GM18520 (cell line): ENCODE measurements at regions not wholly inside any gene's neighbourhood (a gene's known extent, or its start where the extent isn't known, plus 50 kb on each side); places are given as distances from the start of the nearest gene placed in this dataset.
"Not testable (repeated sequence)": the region's sequence is repeated elsewhere in the genome, so short reads cannot be mapped to it uniquely, and the experiment has no call there.

ENCODE experiments used
- ATAC-seq: cut with Tn5 transposase; IDR thresholded peaks from one replicate; pipeline ENCODE4 v1.9.1; 2021; ENCODE audit not compliant: unreplicated experiment

DNA sequence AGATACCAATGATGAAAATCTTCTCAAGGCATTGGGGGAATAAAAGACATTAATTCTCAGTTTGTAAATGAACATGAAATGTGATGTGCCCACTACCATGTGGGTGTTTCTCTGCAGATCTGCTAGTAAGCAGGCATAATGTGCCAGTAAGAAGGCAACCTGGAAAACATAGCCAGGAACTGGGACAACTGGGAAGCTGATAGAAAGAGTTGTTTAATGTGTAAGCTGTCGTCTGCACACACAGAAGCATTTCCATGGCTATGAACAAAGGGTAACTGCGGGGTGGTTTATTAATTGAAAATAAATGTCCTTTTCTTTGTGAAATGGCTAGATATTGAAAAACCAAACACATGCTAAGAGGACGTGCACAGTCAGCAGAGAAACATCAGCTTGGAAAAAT, 52.0 kb downstream of the ZC3H11B start:
- ATAC-seq: no peak

DNA sequence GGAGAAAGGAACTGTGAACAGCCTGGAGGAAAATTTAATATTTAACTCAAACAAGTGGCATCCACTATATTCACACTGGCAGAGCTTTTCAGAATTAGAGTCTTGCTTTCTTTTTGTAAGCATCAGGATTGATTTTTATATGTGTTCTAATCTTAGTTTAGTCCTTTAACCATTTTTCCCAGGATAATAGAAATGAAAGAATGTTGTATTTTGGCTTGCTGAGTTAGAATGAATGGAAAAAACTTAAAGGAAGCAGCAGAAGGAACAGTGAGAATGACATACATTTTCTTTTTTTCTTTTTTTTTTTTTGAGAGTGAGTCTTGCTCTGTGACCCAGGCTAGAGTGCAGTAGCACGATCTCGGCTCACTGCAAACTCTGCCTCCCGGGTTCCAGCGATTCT, 53.0 kb downstream of the ZC3H11B start:
- ATAC-seq: no peak

DNA sequence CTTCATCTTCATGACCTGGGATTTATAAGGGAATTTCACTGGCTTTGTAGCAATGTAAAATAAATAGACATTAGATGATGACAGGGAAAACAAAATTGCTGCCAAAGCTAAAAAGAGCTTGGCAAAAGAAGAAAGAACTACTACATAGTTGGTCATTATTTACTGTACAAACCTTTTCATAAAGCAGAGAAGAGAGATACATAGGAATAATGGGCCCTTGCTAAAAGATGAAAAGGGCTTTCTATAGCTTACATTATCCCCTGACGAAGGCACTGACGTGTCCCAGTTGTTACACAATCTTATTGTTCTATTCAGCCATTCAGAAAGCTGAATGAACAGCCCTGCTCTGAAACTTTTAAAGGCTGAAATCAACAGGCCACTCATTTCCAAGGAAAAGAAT, 57.1 kb downstream of the ZC3H11B start:
- ATAC-seq: no peak

DNA sequence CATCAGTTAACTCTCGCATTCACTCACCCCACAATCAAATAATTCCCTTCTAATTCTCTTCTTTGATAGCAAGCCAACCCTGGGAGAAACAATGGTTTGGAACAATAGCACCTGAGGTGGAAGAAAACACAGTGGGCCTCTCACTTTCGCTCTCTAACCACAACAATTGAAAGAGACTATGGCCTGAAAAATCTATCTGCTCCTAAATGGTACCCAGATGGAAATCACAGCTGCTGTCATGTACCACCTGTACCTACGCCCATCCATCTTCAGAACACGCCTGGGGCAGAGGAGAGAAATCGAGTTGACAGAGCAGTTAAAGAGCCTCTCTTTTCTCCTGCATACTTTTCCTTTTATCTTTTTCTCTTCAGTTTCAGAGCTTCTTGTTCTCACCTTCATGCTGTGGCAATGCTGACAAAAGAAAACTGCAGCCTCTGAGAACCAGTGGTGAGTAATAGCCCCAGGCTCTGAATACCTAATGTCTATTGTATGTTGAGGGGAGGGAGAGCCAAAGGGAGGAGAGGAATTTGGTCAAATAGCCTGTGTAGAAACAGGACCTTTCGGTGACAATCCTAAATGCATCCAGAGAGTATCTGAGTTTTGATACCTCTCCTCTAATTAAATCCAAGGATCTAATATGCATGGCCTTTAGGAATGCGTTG, 57.7 kb downstream of the ZC3H11B start:
- no peak for ATAC-seq

DNA sequence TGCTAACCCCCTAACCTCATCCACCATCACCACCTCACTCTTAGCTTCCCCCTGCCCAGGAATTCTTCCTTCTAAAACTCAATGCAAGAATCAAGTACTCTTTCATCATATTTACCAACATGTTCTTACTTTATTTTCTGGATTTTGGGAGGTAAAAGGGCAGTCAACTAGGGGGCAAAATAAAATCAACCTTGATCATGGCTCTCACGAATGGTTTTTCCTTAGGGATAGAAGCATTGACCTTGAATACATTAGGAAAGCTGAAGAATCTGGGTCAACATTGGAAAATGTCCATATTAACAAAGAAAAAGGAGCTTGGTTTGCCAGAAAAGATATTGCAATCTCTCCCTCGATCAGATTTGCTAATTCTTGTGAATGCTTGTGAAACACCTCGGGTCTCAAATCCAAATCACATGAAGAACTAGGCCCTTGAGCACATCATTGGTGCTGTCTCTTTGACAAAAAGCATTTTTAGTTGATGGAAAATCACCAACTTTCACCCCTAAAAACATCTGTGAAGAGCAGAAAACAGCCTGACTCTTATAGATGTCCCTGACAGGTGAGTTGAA, 58.9 kb downstream of the ZC3H11B start:
- ATAC-seq: no peak

DNA sequence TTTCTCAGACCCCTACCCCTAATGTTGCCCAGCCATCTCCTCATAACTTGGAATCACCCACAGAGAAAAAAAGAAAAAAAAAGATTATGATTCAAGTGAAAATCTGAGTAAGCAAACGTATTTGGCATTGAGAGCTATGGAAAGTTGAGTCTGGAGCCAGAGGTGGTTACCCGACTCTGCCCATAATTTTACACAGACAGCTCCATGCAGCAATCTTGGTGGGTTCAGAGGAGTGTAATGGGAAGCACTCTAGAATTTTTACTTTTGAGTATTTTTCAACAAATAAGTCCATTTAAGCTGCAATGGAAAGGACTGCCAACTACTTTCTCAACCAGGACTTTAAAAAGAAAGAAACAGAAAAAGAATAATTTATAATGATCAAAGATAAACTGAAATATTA, 62.7 kb downstream of the ZC3H11B start:
- ATAC-seq: no peak

DNA sequence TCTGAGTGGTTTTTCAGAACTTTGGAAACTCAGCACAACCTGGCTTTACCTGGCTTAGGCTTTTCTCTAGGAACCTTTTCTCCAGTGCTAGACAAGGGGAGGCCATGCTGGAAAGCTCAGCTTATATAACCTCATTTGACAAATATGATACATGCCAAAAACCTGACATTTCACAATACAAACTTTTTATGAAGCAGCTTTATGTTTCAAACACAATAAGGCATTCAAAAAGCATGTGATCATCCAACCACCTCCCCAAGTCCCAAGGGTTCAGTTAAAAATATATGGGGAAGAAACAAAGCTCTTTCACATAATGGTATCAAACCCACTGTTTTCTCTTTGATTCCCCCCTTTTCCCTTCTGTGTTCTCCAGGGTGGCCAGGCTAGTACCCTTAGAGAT, 63.7 kb downstream of the ZC3H11B start:
- no peak for ATAC-seq

DNA sequence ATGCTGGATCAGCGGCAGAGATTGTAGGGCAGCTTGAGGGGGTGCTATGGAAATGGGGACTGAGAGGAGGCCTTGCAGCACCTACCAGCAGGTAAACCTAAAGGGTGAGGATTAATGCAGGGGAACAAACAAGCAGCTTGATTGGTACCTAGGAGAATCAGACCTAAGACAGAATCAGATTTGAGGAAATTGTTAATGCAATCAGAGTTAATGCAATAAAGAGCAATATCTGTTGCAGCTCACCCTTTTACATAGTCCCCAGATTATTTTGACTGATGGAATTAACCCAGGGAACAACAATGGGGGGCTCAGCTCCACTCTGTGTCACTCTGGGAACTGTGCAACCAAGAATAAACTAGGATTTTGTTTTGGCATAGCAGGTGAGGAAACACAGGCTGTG, 64.5 kb downstream of the ZC3H11B start:
- ATAC-seq: no peak

DNA sequence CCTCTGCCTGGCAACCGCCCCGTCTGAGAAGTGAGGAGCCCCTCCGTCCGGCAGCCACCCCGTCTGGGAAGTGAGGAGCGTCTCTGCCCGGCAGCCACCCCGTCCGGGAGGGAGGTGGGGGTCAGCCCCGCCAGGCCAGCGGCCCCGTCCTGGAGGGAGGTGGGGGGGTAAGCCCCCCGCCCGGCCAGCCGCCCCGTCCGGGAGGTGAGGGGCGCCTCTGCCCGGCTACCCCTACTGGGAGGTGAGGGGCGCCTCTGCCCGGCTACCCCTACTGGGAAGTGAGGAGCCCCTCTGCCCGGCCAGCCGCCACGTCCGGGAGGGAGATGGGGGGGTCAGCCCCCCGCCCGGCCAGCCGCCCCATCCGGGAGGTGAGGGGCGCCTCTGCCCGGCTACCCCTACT, 67.1 kb downstream of the ZC3H11B start:
- not testable (repeated sequence) for ATAC-seq

DNA sequence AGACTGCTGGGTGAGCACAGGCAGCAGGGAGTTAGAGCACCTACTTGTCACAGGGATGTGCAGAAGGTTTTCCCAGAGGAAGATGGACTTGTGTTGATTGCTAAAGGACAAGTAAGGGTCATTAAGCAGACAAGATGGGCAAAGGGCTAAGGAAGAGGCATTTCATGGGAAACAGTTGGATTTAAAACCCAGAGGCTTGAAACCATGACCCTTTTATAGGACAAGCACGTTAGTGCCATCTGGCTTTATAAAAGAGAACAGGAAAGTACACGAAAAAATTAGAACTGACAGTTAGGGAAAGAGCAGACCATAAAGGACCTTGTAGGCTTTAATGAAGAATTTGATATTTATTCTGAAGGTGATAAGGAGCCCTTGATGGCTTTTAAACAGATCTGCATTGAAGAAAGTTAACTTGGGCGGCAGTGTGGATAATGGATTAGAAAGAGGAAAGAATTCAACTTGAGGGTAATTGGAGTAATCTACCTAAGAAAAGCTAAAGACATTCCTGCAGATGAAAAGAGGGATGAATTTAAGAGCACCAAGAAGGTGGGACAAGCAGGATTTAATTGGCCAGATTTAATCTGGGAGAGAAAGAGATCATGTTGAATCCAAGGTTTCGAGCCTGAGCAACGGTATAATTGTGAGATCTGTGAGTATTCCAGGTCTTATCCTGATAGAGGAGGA, 68.6 kb downstream of the ZC3H11B start:
- no peak for ATAC-seq

DNA sequence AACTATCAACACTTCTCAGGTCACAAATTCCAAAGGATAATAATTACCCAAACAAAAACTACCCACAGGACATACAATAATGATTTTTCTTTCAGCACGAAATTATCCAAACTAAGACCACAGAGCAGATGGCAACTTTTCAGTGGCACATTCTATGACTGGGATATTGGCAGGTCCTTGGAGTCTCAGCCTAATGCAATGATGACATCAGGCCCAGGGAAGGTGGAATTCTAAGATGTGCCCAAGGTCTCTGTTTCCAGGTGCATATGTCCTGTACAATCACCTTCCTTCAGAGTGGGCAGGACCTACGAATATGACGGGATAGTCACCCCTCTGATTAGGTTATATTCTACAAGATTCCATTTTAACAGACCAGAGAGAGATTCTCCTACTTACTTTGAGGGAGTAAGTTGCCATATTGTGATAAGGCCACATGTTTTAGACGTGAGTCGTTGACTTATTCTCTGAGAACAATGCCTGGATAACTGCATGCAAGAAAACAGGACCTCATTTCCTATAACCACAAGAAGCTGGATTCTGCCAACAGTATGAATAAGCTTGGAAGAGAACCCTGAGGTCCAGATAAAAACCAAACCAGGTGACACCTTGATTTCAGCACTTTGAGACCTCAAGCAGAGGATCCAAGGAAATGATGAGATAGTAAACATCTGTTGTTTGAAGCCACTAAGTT, 69.9 kb downstream of the ZC3H11B start:
- ATAC-seq: no peak

DNA sequence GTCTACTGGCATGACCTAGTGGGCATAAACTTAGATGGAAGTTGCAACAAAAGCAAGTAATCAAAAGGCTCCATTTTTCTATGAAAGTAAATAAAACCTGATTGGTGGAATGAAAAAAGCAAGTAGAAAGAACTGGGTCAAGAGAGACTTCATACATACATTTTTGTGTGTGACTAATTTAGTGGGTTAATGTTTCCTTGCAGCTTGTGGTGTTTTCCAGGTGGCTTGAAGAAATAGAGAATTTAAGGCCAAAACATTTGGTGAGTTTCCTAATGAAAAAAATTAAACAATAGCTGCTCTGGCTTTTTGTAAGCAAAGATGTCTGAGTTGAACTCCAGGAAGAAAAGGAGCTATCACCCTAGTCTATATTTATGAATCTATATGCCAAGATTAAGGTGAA, 71.0 kb downstream of the ZC3H11B start:
- no peak for ATAC-seq

DNA sequence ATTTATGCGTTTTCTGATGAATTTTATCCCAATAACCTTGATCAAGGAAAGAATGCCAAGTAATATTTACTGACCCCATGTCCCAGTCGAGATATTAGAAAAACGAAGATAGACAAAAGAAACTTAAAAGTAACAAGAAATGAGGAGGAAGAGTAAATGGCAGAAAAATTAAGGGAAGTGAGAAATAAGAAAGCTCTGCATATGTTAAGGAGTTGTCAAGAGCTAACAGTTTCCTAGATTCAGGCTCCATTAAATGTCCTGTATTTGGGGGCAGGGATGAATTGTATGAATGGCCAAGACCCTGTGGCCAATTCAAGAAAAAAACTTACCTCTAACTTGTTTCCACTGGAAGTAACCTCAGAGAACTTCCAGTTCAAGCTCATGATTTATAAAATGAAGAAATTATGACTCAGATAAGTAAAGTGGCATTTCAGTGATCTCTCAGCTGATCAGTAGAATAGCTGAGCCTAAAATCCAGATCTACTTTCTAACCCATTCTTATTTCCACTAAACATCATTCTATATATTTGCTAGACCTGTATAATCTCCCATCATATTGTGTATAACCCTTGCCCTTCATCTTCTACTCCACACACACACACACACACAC, 73.2 kb downstream of the ZC3H11B start:
- no peak for ATAC-seq

DNA sequence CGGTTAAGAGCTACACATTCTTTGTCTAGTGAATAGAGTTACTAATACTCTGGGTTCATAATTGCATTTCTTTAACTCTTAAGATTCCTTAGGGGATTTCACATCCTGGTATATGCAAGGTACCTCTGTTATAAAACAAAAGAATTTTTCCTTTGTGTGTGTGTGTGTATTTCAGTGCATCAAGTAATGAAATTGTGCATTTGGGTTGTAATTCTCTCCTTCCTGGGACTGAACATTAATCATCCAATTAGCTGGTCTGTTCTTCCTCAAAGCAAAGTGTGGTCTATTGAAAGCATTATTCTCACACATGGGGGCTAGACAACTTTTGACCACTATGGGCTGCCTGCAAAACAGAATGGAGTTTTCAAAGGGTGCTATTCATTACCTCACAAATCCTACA, 74.0 kb downstream of the ZC3H11B start:
- no peak for ATAC-seq

DNA sequence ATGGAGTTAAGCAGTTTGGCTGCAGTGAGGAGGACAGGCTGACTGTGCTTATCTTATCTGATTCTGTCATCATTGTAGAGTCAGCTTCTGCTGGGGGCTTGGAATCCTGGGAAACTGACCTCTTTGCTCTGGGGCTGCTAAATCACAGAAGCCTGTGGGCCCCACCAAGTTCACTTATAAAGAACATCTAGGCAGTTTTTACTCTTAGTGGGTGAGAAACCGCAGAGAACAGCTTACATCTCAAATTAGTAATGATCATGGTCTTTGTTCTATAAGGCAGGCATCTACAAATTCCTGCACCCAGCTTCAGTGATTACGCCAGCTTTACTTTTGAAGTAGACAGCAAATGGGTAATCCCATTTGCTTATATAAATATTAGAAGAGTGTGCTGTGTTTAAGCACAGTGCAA, 75.7 kb downstream of the ZC3H11B start:
- ATAC-seq: no peak

DNA sequence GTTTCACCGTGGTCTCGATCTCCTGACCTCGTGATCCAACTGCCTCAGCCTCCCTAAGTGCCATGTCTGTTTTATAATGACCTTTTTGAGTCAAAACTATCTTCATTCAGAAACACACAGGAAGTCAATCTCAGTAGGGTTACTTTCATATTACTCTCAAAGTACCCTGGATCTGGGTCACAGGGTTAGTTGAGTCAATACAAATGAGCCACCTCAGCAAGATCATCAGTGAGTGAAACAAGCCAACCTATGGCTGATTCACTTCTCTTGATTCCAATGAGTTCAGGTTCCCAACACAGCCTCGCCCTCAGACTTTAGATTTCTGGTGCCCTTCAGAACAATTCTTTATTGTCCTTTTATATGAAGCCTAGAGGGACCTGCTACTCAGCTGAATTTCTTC, 76.9 kb downstream of the ZC3H11B start:
- ATAC-seq: no peak

DNA sequence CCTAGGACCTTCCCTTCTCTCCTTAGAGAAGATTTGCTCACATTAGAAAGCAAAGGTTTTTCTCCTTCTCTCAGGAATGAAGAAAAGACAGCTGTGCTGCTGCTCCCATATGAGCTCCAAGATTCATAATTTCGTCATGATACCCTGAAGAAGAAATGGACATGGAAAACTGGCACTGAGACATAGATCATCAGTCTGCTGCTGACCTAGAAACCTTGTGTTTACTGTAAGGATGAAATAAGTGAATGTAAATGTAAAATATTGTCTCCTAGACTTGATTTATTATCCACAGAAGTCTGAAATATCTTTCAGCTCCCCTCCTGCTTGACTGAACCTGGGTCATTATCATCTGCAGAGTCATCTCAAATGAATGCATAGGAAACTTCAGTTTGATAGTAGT, 77.9 kb downstream of the ZC3H11B start:
- no peak for ATAC-seq

DNA sequence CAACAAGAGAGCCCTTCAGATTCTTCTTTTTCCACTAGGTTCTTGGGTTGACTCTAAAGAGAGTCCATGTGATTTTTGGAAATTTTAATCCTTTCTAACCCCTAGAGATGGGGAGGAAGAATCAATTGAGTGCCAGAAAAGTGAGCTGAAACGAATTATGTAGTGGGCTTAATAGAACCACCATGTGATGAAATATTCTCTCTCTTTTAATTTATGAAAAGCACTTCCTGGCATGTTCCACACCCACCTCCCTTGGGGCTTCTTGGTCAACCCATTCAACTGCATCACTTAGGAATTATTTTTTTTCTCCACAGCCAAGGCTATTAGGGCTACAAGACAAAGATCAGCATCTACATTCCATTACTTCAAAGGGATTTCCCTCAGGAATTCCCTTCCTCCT, 79.6 kb downstream of the ZC3H11B start:
- no peak for ATAC-seq

DNA sequence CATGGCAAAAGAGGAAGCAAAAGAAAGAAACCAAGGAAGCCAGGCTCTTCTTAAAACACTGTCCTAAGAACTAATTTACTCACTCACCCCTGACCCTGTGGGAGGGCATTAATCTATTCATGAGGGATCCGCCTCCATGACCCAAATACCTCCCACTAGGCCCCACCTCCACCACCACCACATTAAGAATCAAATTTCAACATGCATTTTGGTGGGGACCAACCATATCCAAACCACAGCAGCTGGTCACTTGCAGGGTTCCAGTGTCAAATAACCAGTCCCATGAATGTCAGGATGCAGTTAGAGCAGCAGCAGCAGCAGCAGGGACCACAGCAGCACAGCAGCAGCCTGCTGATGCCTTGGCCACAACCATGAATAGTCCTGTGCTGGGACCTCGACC, 83.8 kb downstream of the ZC3H11B start:
- ATAC-seq: no peak

DNA sequence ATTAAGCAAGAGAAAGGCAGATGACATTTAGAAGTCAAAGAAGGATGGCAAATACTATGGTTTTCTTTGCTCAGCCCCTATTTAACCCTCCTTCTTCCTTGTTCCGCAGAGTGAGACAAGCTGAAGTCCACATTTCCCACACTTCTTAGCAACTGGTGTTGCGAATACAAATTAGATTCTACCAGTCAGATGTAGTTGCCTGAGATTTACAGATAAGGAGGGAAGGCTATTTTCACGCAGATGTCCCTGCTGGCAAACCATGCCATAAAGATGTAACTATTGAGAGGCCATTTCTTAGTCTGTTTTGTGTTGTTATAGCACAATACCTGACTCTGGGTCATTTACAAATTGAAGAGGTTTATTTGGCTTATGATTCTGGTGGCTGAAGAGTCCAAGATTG, 84.3 kb downstream of the ZC3H11B start:
- ATAC-seq: no peak

DNA sequence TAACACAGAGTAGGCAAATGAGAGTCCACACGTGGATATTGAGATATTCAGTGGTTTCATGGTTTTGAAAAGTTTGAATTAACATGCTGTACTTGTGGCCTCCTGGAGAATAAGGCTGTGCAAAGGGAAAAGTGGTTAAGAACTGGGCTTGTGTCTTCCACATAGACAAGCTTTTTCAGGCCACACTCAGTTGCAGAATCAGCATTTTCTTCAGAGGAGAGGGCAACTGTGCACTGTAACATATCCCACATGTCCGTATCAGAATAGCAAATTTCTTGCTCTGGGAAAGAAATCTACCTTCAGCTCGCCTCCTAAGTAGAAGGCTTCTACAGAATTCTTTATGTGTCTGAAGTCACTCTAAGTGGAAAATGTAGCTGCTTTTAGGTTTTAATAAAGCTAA, 84.9 kb downstream of the ZC3H11B start:
- ATAC-seq: no peak

DNA sequence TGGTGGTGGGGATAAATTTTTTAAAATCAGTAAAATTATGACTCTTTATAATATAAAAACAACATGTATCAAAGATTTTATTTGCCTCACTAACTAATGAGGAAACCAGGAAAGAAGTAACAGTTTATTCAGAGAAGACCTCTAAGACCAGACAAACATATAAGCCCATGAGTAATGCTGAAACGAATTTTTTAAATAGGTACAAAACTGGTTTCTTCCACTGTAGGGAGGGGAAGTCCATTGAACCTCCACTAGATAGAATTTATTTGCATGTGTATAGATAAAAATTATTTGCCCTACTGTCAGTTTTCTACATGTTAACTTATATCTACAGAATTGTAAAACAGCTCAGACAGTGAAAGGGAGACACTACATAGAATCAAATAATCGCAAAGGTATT, 86.8 kb downstream of the ZC3H11B start:
- ATAC-seq: no peak
